ENCODE measurements at regions not wholly inside any gene's neighbourhood (a gene's known extent, or its start where the extent isn't known, plus 50 kb on each side); places are given as distances from the start of the nearest gene placed in this dataset.

GRCh38 chr9:110116543-110116885, 91.4 kb downstream of the C9orf152 start:
- TF ChIP-seq CTCF (IDR thresholded peaks at IDR 0.05; ENCODE audit: insufficient read depth, low read length, poor library complexity, severe bottlenecking): no peak
- Histone ChIP-seq H3K36me3 (ENCODE audit: control insufficient read depth, insufficient read depth, low read length) (no peaks in the 10 kb centered on the region), H3K27me3 (ENCODE audit: control insufficient read depth, insufficient read depth, low read length) (no peaks in the 10 kb centered on the region), H3K4me3 (ENCODE audit: low read depth, low read length) (no peak overlapping the region)
- DNase-seq (ENCODE audit: low read depth): no peak

DNA sequence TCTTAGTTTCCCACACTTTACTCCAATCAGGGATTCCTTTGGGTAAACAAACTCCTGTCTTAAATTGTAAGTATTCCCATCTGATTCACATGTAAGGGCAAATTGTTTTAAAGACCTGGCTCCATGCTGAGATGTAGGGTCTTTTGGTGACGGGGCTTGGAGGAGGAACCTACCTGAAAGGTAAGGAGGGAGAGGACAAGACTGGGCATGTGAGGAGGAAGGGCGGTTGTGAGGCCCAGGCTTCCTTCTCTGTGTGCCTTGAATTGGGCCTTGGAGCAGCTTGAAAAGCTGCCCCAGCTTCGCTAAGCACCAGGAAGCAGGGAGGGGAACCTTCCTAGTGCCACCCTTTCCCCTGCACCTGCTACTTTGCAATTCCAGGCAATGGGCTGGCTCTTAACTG, 86.8 kb downstream of the C9orf152 start:
- Histone ChIP-seq H3K36me3 (ENCODE audit: control insufficient read depth, insufficient read depth, low read length) (no peaks in the 10 kb centered on the region), H3K4me3 (ENCODE audit: low read depth, low read length) (no peak overlapping the region), H3K27me3 (ENCODE audit: control insufficient read depth, insufficient read depth, low read length) (no peaks in the 10 kb centered on the region)
- no peak for DNase-seq (ENCODE audit: low read depth)
- no peak for TF ChIP-seq CTCF (IDR thresholded peaks at IDR 0.05; ENCODE audit: insufficient read depth, low read length, poor library complexity, severe bottlenecking)

GRCh38 chr9:110123341-110124095, 84.4 kb downstream of the C9orf152 start:
- no peak for TF ChIP-seq CTCF (IDR thresholded peaks at IDR 0.05; ENCODE audit: insufficient read depth, low read length, poor library complexity, severe bottlenecking)
- DNase-seq (ENCODE audit: low read depth): no peak

DNA sequence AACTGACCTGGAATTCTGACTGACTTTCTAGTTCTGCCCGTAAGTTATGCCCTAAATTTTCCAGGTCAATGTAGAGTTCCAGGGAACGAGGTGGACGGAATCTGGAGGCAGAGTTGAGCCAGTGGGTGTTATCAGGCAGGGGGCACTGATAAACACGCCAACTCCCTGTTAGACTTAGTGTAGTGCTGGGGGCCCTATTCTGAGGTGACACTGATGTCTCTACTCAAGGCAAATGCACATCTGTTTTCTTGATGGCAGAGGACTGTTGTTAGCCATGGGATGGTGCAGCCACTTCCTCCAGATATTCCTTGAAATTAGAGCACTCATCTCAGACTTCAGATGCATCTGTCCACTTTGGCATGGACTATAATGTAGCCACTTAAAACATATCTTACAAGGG, 83.5 kb downstream of the C9orf152 start:
- TF ChIP-seq CTCF (IDR thresholded peaks at IDR 0.05; ENCODE audit: insufficient read depth, low read length, poor library complexity, severe bottlenecking): no peak
- no peaks in the 10 kb centered on the region for H3K27me3 ChIP-seq (ENCODE audit: control insufficient read depth, insufficient read depth, low read length)
- DNase-seq (ENCODE audit: low read depth): no peak
- no peaks in the 10 kb centered on the region for H3K36me3 ChIP-seq (ENCODE audit: control insufficient read depth, insufficient read depth, low read length)
- H3K4me3 ChIP-seq (ENCODE audit: low read depth, low read length): no peak overlapping the region

More at GRCh38 chr9:110123341-110124095, 84.4 kb downstream of the C9orf152 start:
- Histone ChIP-seq H3K27me3 (ENCODE audit: control insufficient read depth, insufficient read depth, low read length) (no peaks in the 10 kb centered on the region), H3K36me3 (ENCODE audit: control insufficient read depth, insufficient read depth, low read length) (no peaks in the 10 kb centered on the region), H3K4me3 (ENCODE audit: low read depth, low read length) (no peak overlapping the region)

GRCh38 chr9:110125207-110125751, 82.7 kb downstream of the C9orf152 start:
- no peak overlapping the region for H3K4me3 ChIP-seq (ENCODE audit: low read depth, low read length)
- no peaks in the 10 kb centered on the region for H3K27me3 ChIP-seq (ENCODE audit: control insufficient read depth, insufficient read depth, low read length)
- DNase-seq (ENCODE audit: low read depth): peak; percentile 78
- TF ChIP-seq CTCF (IDR thresholded peaks at IDR 0.05; ENCODE audit: insufficient read depth, low read length, poor library complexity, severe bottlenecking): no peak
- no peaks in the 10 kb centered on the region for H3K36me3 ChIP-seq (ENCODE audit: control insufficient read depth, insufficient read depth, low read length)
